Panc1 (cell line): ENCODE measurements at regions not wholly inside any gene's neighbourhood (a gene's known extent, or its start where the extent isn't known, plus 50 kb on each side); places are given as distances from the start of the nearest gene placed in this dataset.

Experiments used
- ATAC-seq: fragments of 200-7000 bp; cut with Tn5 transposase; 2 replicates; pipeline ENCODE4 v1.9.1; 2020; ENCODE audit warnings: mild to moderate bottlenecking, moderate library complexity
- BruUV-seq: library from RNA; stranded (reverse); fragments of 400-500 nt; replicated peaks from 2 replicates; lab custom pipeline; 2021; lab: Mats Ljungman, UMichigan
- CTCF ChIA-PET: fragments of 300-600 bp; sonication (Branson Sonifier 250); formaldehyde crosslinking; loops from one replicate; lab custom pipeline; 2022; ENCODE audit warnings: antibody characterized with exemption; lab: Charles Lee
- POLR2A ChIA-PET: fragments of 300-600 bp; sonication (Branson Sonifier 250); formaldehyde crosslinking; loops from one replicate; lab custom pipeline; 2022; ENCODE audit warnings: antibody characterized with exemption; lab: Charles Lee
- DNase-seq: peaks from one replicate; pipeline ENCODE4 v3.0.0-alpha.2; 2010; ENCODE audit warnings: low read depth, low spot score
- H3K27ac ChIP-seq: 2 replicates; pipeline ENCODE4 v1.5.1; 2011; ENCODE audit warnings: mild to moderate bottlenecking, low read length, inconsistent platforms
- H3K27me3 ChIP-seq: fragments of 200-500 bp; sonication (Bioruptor generic); 2 replicates; pipeline ENCODE4 v1.6.0; 2014; ENCODE audit warnings: low read length, inconsistent platforms; ENCODE audit not compliant: control insufficient read depth, insufficient read depth
- H3K36me3 ChIP-seq: fragments of 200-500 bp; sonication (Bioruptor generic); 2 replicates; pipeline ENCODE4 v1.5.1; 2014; ENCODE audit warnings: inconsistent platforms, mild to moderate bottlenecking, low read length, moderate library complexity; ENCODE audit not compliant: control insufficient read depth, insufficient read depth
- H3K4me1 ChIP-seq: 2 replicates; pipeline ENCODE4 v1.5.1; 2011; ENCODE audit warnings: inconsistent platforms, mild to moderate bottlenecking, low read length, moderate library complexity; ENCODE audit not compliant: control insufficient read depth, insufficient read depth
- H3K4me3 ChIP-seq, 2 experiments: 2 replicates each; pipeline ENCODE4 v1.5.1; 2011 to 2012; ENCODE audit warnings: low read depth in 2 of 2, low read length in 2 of 2, mild to moderate bottlenecking in 2 of 2, inconsistent platforms in 1 of 2, moderate library complexity in 1 of 2
- H3K9me3 ChIP-seq: fragments of 200-500 bp; sonication (Bioruptor generic); 2 replicates; pipeline ENCODE4 v1.5.1; 2014; ENCODE audit warnings: low read depth, mild to moderate bottlenecking, inconsistent platforms, low read length, moderate library complexity; ENCODE audit not compliant: control insufficient read depth, insufficient read depth
- CTCF ChIP-seq: fragments of 450-650 bp; IDR thresholded peaks from 2 replicates; pipeline ENCODE4 v1.5.1; 2017; ENCODE audit warnings: mild to moderate bottlenecking
- POLR2AphosphoS5 ChIP-seq: IDR thresholded peaks from 2 replicates; pipeline ENCODE4 v1.6.1; 2012; ENCODE audit warnings: mild to moderate bottlenecking, low read depth, low read length, moderate library complexity
- REST ChIP-seq, 2 experiments: IDR thresholded peaks; 2 replicates each; pipeline ENCODE4 v1.6.1; 2011 to 2012; ENCODE audit warnings: low read depth in 2 of 2, control low read depth in 1 of 2, low read length in 1 of 2, mild to moderate bottlenecking in 1 of 2, moderate library complexity in 1 of 2; ENCODE audit not compliant: insufficient read depth in 1 of 2
- SIN3A ChIP-seq: IDR thresholded peaks from 2 replicates; pipeline ENCODE4 v1.6.1; 2012; ENCODE audit warnings: low read depth, mild to moderate bottlenecking, low read length, moderate library complexity, borderline replicate concordance; ENCODE audit not compliant: insufficient read depth
- TCF7L2 ChIP-seq: IDR thresholded peaks from 2 replicates; pipeline ENCODE4 v1.6.1; 2011; ENCODE audit warnings: mild to moderate bottlenecking, low read depth, low read length, inconsistent platforms
- in situ Hi-C: cut with HindIII; loops from 2 replicates; pipeline ENCODE4 v1.10.0; 2016; ENCODE audit warnings: low sequenced_read_pairs, low pct_unique_long_range_greater_than_20kb
- intact Hi-C: fragments of 100-400 bp; cut with micrococcal nuclease; formaldehyde crosslinking; loops from one replicate; pipeline ENCODE4 v1.10.0; 2022; ENCODE audit not compliant: unreplicated experiment

GRCh38 chr13:59270327-59270726, 893.4 kb downstream of the DIAPH3 start:
- TF ChIP-seq SIN3A (no peak), TCF7L2 (no peak), REST (IDR thresholded peaks at IDR 0.05; ENCODE audit: insufficient read depth in 1 of 2, low read depth in 2 of 2, low read length in 1 of 2) (no peak), CTCF (no peak), POLR2AphosphoS5 (no peak)
- no TSS peak for BruUV-seq
- H3K27ac ChIP-seq = no peak overlapping the region
- intact Hi-C loops (no loop called here), in situ Hi-C loops (no loop called here)
- no peak for DNase-seq
- CTCF ChIA-PET = no interaction called here
- H3K4me3 ChIP-seq = no peak overlapping the region
- ATAC-seq = no peak
- no peaks in the 10 kb centered on the region for H3K27me3 ChIP-seq
- H3K36me3 ChIP-seq = no peaks in the 10 kb centered on the region
- no peaks in the 10 kb centered on the region for H3K9me3 ChIP-seq
- POLR2A ChIA-PET = no interaction called here
- H3K4me1 ChIP-seq = no peaks in the 10 kb centered on the region

GRCh38 chr13:59274958-59275727, 888.6 kb downstream of the DIAPH3 start:
- H3K4me3 ChIP-seq = no peak overlapping the region
- ATAC-seq = no peak
- H3K36me3 ChIP-seq = no peaks in the 10 kb centered on the region
- ChIA-PET POLR2A (no interaction called here), CTCF (no interaction called here)
- intact Hi-C loops (no loop called here), in situ Hi-C loops (no loop called here)
- H3K4me1 ChIP-seq = no peaks in the 10 kb centered on the region
- H3K9me3 ChIP-seq = no peaks in the 10 kb centered on the region
- TF ChIP-seq TCF7L2 (no peak), CTCF (no peak), REST (IDR thresholded peaks at IDR 0.05; ENCODE audit: insufficient read depth in 1 of 2, low read depth in 2 of 2, low read length in 1 of 2) (no peak), SIN3A (no peak), POLR2AphosphoS5 (no peak)
- no peak for DNase-seq
- no TSS peak for BruUV-seq
- H3K27me3 ChIP-seq = no peaks in the 10 kb centered on the region
- H3K27ac ChIP-seq = no peak overlapping the region
